ENCODE measurements at regions not wholly inside any gene's neighbourhood (a gene's known extent, or its start where the extent isn't known, plus 50 kb on each side); places are given as distances from the start of the nearest gene placed in this dataset.

DNA sequence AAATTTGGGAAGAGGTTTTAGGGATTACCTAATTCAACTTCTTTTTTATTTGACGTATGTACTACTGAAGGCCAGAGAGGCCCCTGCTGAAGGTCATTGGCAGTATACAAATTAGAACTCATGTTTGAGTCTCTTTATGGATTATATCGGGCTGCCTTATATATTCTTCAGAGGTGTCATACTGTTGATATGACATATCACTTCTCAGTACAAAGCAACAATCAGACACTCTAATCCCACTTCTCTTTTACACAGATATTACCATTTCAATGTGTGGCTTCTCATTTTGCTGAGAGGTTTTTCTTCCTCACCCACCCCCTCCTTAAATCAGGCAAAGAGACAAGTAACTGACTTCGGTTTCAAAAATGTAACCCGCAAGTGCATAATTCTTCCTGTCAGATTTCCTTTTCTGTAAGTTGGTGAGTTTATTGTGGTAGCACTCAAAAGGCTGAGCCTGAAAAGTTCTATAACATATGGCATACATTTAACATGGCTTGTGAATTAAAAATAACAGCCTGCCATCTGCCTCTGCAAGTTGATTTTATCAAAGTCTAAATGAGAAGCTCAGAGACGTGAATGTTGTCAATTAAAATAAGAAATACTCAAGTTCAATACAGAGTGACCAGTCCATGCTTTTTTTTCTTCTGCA lies 163.6 kb upstream of the RORB start:
- TF ChIP-seq, protein P1, sequence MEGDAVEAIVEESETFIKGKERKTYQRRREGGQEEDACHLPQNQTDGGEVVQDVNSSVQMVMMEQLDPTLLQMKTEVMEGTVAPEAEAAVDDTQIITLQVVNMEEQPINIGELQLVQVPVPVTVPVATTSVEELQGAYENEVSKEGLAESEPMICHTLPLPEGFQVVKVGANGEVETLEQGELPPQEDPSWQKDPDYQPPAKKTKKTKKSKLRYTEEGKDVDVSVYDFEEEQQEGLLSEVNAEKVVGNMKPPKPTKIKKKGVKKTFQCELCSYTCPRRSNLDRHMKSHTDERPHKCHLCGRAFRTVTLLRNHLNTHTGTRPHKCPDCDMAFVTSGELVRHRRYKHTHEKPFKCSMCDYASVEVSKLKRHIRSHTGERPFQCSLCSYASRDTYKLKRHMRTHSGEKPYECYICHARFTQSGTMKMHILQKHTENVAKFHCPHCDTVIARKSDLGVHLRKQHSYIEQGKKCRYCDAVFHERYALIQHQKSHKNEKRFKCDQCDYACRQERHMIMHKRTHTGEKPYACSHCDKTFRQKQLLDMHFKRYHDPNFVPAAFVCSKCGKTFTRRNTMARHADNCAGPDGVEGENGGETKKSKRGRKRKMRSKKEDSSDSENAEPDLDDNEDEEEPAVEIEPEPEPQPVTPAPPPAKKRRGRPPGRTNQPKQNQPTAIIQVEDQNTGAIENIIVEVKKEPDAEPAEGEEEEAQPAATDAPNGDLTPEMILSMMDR (conservative IDR thresholded peaks at IDR 0.05): no peak
- no peak for TF ChIP-seq EZH2 (IDR thresholded peaks at IDR 0.05; ENCODE audit: low read depth)

All from PC-9 (cell line).